Psoas muscle (tissue), 7 donors: ENCODE measurements at regions not wholly inside any gene's neighbourhood (a gene's known extent, or its start where the extent isn't known, plus 50 kb on each side); places are given as distances from the start of the nearest gene placed in this dataset.

ENCODE experiments used
- ATAC-seq, 4 donors: fragments of 200-7000 bp; cut with Tn5 transposase; one replicate each; pipeline ENCODE4 v1.9.1; 2020; ENCODE audit warnings: moderate library complexity in 3 of 4, mild to moderate bottlenecking in 2 of 4
- DNase-seq, 2 donors: peaks; one replicate each; pipeline ENCODE4 v3.0.0-alpha.2; 2020
- H3K27ac ChIP-seq: fragments of 200-600 bp; one replicate; pipeline ENCODE4 v1.8.0; 2022
- H3K27me3 ChIP-seq, 3 donors: fragments of 200-600 bp in 1 of 3; one replicate each; pipeline versions ENCODE4 v1.6.1 to v1.8.0; 2013 to 2022; ENCODE audit warnings: low read length in 2 of 3, mild to moderate bottlenecking in 2 of 3, moderate library complexity in 1 of 3; ENCODE audit not compliant: insufficient read depth in 3 of 3
- H3K36me3 ChIP-seq, 2 donors: fragments of 200-600 bp in 1 of 2; one replicate each; pipeline versions ENCODE4 v1.6.1 to v1.8.0; 2013 to 2022; ENCODE audit warnings: low read depth in 1 of 2, mild to moderate bottlenecking in 1 of 2, moderate library complexity in 1 of 2; ENCODE audit not compliant: insufficient read depth in 1 of 2
- H3K4me1 ChIP-seq: fragments of 200-600 bp; one replicate; pipeline ENCODE4 v1.8.0; 2022
- H3K4me3 ChIP-seq: fragments of 200-600 bp; one replicate; pipeline ENCODE4 v1.8.0; 2022; ENCODE audit warnings: mild to moderate bottlenecking
- H3K9me3 ChIP-seq: fragments of 200-600 bp; one replicate; pipeline ENCODE4 v1.8.0; 2022
- WGBS, 3 donors: extraction: QIAGEN DNeasy Blood & Tissue Kit; methylation state at CpG; one replicate each; pipeline versions ENCODE4 v1.1.6 to v1.1.7; 2013; 5-methylcytosine and 5-hydroxymethylcytosine counted together
- intact Hi-C, 2 donors: fragments of 100-400 bp; cut with DNase I; formaldehyde crosslinking; loops; one replicate each; pipeline versions ENCODE4 v1.11.0 to v1.14.2; 2022
- TF ChIP-seq, protein P1 (sequence below): fragments of 200-600 bp; IDR thresholded peaks from one replicate; pipeline ENCODE4 v1.8.0; 2022; ENCODE audit warnings: antibody characterized with exemption
- donor health status: healthy with polysubstance abuse.
- donor health status: DM: no; HTN: no; CAD: no; lungs with moderate emphysema.
- donor health status: Bipolar disorder and iron deficiency.
- donor health status: healthy.
- donor health status: DM: yes; HTN: yes; CAD: no.
- donor health status: DM: no; HTN: no; CAD: no.
- donor health status: DM: yes; HTN: yes; CAD: no.

DNA sequence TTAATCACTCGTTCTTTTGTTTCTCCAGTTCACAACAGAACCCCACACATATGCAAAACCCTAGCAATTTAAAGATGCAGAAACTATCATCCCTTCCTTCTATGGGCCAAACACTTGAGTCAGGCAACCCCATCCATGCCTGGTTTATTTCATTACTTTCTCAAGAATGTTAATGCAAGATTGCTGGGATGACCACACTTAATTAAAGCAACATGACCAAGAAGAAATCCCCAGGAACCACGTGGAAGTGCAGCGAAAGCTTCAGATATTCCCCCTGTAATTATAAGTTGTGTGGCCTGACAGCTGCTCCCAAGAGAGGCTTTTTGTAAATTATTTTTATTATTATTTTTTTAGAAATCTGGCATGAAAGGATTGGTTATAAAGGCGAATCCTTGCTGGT lies 246.2 kb upstream of the ID2 start:
- Histone ChIP-seq H3K27me3 (no peaks in the 10 kb centered on the region), H3K9me3 (no peaks in the 10 kb centered on the region), H3K36me3 (no peaks in the 10 kb centered on the region), H3K27ac (no peak overlapping the region), H3K4me3 (no peak overlapping the region), H3K4me1 (no peaks in the 10 kb centered on the region)
- no peak for DNase-seq
- intact Hi-C loops: no loop called here
- TF ChIP-seq, protein P1, sequence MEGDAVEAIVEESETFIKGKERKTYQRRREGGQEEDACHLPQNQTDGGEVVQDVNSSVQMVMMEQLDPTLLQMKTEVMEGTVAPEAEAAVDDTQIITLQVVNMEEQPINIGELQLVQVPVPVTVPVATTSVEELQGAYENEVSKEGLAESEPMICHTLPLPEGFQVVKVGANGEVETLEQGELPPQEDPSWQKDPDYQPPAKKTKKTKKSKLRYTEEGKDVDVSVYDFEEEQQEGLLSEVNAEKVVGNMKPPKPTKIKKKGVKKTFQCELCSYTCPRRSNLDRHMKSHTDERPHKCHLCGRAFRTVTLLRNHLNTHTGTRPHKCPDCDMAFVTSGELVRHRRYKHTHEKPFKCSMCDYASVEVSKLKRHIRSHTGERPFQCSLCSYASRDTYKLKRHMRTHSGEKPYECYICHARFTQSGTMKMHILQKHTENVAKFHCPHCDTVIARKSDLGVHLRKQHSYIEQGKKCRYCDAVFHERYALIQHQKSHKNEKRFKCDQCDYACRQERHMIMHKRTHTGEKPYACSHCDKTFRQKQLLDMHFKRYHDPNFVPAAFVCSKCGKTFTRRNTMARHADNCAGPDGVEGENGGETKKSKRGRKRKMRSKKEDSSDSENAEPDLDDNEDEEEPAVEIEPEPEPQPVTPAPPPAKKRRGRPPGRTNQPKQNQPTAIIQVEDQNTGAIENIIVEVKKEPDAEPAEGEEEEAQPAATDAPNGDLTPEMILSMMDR: no peak
- WGBS, 3 donors: 80 to 90% (median 85%) methylated on average over 4 of the region's 4 CpGs
- no peak for ATAC-seq

DNA sequence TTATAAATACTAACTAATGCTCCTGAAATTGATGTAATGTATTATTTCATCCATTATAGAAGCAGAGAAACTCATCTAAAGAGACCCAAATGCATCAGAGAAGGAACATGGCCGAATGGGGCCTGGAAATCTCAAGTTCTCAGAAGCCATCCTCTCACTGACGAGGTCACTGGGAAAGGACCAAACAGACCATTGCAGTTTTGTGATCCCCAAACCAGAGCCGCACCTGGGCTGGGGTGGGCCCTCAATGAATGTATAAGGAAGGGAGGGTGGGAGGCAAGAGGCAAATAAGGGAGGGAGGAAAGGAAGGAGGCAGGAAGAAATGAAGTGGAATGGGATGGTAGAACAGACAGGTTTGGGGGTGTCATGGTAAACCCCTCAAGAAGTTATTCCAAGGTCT lies 245.3 kb upstream of the ID2 start:
- intact Hi-C loops: no loop called here
- Histone ChIP-seq H3K27me3 (no peaks in the 10 kb centered on the region), H3K27ac (no peak overlapping the region), H3K4me1 (no peaks in the 10 kb centered on the region), H3K36me3 (no peaks in the 10 kb centered on the region), H3K9me3 (no peaks in the 10 kb centered on the region), H3K4me3 (no peak overlapping the region)
- WGBS, 3 donors: 98 to 100% (median 99%) methylated on average over 3 of the region's 3 CpGs
- DNase-seq (no peak), ATAC-seq (no peak)
- TF ChIP-seq, protein P1: no peak

DNA sequence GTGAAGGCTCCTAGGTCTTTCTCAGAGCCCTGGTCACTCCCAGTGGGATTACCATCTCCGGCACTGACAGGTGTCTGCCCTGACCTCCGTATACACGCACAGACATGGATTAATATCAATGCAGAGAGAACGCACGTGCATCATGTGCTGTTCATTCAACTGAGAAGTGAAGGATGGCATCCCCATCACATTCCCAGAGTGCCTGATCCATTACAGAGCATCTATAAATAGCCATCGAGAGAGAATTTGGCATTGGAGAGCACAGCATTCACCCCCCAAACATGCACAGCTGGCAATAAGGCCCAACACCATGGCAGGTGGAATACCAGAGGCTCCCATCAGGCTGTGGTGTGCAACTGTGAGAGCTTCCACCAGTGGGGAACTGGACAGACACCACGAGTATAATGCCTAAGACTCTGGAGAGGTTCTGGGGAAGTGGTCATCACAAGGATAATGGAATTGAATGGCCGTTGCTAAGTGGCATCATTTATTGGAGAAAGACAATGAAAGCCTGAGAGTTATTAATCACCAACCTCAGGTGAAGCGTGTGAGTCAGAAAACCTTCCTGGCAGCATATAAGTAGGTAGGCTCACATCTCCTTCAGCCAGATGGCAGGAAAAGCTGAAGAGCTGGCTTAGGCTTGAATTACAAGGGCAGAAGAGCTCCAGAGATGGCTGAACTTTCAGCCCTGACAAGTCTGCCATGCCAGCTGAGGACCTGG lies 244.5 kb upstream of the ID2 start:
- intact Hi-C loops: no loop called here

DNA sequence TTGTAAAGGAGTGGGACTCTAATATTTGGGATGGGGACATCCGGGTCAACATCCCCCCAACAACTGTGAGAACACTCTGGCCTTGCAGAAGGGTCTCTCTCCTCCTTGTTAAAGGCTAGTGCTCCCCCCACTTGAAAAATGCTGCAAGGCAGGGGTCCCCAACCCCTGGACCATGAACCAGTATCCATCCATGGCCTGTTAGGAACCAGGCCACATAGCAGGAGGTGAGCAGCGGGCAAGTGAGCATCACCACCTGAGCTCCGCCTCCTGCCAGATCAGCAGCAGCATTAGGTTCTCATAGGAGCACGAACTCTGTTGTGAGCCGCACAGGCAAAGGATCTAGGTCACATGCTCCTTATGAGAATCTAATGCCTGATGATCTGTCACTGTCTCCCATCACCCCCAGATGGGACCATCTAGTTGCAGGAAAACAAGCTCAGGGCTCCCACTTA lies 243.9 kb upstream of the ID2 start:
- Histone ChIP-seq H3K4me1 (no peaks in the 10 kb centered on the region), H3K36me3 (no peaks in the 10 kb centered on the region), H3K27ac (no peak overlapping the region), H3K27me3 (no peaks in the 10 kb centered on the region), H3K4me3 (no peak overlapping the region), H3K9me3 (no peaks in the 10 kb centered on the region)
- intact Hi-C loops: no loop called here
- DNase-seq (no peak), ATAC-seq (no peak)
- TF ChIP-seq, protein P1: no peak
- 92 to 98% (median 96%) methylated on average over 5 of the region's 5 CpGs for WGBS, 3 donors

More for the DNA sequence above, 244.5 kb upstream of the ID2 start:
- Histone ChIP-seq H3K4me3 (no peak overlapping the region), H3K27me3 (no peaks in the 10 kb centered on the region), H3K36me3 (no peaks in the 10 kb centered on the region), H3K4me1 (no peaks in the 10 kb centered on the region), H3K9me3 (no peaks in the 10 kb centered on the region), H3K27ac (no peak overlapping the region)
- TF ChIP-seq, protein P1: no peak
- WGBS, 3 donors: 44 to 50% (median 49%) methylated on average over 9 of the region's 9 CpGs
- no peak for DNase-seq
- ATAC-seq: no peak

DNA sequence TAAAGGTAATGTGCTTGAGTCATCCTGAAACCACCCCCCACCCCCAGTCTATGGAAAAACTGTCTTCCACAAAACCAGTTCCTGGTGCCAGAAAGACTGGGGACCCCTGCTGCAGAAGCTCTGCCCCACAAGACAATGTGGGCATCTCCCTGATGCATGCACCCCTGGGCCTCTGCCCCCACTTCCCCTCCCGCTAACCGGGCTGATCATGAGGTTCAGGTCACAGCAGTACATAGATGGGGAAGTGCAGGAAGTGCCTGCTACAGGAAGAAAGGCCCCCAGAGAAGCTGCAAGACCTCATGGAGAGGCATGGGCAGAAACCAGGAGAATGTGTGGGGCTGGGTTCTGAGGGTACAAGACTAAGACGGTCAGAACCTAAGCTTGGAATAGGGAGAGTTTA lies 243.4 kb upstream of the ID2 start:
- Histone ChIP-seq H3K27ac (no peak overlapping the region), H3K9me3 (no peaks in the 10 kb centered on the region), H3K27me3 (no peaks in the 10 kb centered on the region), H3K4me1 (no peaks in the 10 kb centered on the region), H3K36me3 (no peaks in the 10 kb centered on the region), H3K4me3 (no peak overlapping the region)
- TF ChIP-seq, protein P1: no peak
- DNase-seq (no peak), ATAC-seq (no peak)
- WGBS, 3 donors: 82 to 87% (median 85%) methylated on average over 3 of the region's 3 CpGs
- intact Hi-C loops: no loop called here
